ENCODE measurements at regions not wholly inside any gene's neighbourhood (a gene's known extent, or its start where the extent isn't known, plus 50 kb on each side); places are given as distances from the start of the nearest gene placed in this dataset.

DNA sequence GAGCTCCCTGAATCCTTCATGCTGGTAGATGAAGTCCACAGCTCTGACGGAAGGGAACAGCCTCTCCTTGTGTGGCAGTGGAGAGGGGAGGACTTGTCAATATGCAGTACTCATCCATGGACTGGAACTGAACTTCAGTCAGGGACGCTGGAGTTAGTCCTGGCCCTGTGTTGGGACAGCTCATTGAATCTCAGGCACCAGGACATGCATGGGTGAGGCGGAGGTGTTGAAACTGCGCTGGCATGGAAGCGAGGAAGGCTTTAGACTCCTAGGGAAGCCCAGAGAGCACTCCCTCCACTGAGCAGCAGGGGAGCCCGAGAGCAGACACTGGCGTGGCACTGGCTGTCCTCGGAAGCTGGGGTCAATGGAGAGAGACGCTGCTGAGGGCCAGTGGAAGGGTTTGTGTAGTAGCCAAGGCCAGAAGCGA is 161.3 kb upstream of the GGTLC1 start:
- DNase-seq (ENCODE audit: low read depth, low spot score): no peak
- H3K27ac ChIP-seq: peak overlapping the region; percentile 13

DNA sequence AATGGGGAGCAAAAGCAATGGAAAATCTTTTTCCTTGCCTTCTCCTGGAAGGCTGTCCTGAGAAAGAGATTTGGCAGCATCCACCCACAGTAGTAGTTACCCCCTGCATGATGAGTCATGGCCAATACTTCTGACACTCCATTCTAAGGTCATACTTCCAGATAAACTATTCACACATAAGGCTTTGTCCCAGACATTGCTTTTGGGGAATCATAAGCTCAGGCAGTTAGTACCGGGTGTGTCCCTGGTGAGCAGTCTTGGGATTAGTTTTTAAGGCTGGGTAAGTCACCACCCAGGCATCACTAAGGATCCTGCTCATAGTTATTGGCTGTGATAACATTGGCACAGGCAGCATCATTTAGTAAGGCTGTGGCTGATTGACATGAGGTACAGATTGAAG is 160.6 kb upstream of the GGTLC1 start:
- no peak for DNase-seq (ENCODE audit: low read depth, low spot score)
- H3K27ac ChIP-seq: peak overlapping the region; percentile 13

DNA sequence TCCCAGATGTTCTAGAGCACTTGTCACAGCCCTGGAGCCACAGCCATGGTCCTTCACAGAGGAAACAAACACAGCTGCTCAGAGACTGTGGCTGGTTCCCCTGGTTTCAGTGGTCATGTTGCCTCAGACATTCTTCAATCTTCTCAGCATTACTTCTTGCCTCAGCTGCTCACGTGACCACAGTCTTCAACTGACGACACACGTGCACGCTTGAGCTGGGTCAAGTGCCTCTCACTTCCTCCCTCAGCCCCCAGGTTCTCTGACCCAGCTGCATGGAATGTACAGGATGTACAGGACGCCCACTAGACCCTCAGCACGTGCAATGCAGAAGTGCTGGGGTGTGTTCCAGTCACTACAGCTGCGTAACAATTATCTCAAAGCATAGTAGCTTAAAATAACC is 159.8 kb upstream of the GGTLC1 start:
- peak overlapping the region; percentile 13 for H3K27ac ChIP-seq
- no peak for DNase-seq (ENCODE audit: low read depth, low spot score)

DNA sequence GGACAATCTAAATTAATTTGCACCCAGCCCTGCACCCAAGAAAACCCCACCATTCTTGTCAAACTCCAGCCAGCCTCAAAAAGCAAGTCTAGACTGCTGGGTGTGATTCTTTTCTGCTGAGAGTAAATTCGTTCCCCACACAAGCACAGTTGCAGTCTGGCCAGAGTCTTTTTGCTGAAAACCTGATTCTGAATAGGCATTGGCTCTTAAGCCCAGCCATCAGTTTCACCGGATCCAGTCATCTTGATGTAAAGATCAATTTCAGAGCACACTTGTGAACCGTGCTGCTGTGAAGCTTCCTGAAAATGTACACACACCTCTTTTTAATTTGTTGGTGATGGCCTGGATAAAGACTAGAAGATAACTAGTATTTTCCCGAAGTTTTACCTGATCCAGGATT is 159.4 kb upstream of the GGTLC1 start:
- no peak for DNase-seq (ENCODE audit: low read depth, low spot score)
- H3K27ac ChIP-seq: no peak overlapping the region

DNA sequence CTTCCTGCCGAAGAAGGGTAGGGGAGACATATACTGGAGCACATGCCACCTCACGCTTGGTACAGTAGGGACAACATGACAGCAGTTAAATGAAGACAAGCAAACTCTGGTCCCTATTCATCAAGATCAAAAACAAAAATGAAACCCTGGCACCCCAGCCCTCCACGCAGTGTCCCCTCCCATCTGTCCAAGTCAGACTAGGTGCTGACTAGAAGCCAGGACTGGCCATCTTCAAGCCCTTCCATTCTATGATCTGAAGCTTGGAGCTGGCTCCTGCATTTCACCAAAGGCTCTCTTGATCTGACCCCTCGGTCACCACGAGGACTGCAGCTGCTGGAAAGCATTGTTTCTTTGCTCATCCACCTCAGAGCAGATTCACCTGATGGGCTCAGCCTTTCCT is 158.9 kb upstream of the GGTLC1 start:
- H3K27ac ChIP-seq: no peak overlapping the region
- no peak for DNase-seq (ENCODE audit: low read depth, low spot score)

DNA sequence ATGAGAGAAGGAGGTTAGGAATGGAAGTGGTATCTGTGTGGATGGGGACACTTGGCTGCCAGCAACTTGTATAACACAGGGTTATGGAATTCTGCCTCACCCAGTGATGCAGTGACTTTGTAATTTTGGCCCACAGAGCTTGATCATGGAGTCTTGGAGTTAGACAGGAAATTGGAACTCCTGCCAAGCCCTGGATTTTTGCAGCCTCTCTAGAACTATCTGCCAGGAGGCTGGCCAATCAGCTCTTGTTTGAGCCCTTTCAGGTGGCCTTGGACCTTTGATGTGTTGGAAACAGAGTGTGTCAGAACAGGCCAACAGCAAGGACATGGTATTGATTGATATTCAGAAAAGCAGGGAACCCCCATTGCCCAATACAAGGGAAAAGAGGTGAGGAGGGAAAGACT is 157.7 kb upstream of the GGTLC1 start:
- H3K27ac ChIP-seq: peak overlapping the region; percentile 65
- DNase-seq (ENCODE audit: low read depth, low spot score): no peak

DNA sequence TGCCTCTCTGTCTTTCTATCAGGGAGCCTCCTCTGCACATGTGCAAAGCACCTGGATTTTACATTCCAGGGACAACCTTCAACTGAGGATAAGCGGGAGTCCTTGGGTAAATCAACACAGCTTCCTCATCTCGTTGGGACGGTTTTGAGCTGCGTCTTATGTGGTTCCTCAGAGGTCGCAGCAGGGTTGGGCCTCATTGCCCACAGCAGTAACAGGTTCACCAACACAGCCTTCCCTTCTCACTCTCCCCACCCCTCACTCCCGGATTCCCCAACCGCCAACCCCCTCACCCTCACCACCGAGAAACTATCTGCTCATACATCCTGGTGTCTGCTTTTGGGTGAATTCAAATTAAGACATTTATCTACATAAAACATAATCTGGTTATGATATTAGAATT is 155.8 kb upstream of the GGTLC1 start:
- no peak overlapping the region for H3K27ac ChIP-seq
- no peak for DNase-seq (ENCODE audit: low read depth, low spot score)

DNA sequence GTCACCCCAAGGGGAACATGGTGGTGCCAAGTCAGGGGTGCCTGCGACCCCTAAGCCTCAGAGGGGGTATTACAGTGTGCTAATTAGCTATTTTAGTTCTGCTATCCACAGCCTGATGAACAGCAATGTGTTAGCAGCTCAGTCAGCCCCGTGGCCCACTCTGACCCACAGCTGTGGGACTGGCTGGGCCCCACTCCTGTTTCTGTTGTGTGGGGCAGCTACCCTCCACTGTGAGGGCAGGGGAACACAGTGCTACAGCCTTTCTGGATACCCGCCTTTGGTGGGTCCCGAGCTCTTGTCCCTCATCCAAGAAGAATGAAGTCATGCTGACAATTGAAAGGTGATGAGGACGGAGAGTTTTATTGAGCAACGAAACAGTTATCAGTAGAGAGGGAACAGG is 152.5 kb upstream of the GGTLC1 start:
- no peak overlapping the region for H3K27ac ChIP-seq
- DNase-seq (ENCODE audit: low read depth, low spot score): no peak

DNA sequence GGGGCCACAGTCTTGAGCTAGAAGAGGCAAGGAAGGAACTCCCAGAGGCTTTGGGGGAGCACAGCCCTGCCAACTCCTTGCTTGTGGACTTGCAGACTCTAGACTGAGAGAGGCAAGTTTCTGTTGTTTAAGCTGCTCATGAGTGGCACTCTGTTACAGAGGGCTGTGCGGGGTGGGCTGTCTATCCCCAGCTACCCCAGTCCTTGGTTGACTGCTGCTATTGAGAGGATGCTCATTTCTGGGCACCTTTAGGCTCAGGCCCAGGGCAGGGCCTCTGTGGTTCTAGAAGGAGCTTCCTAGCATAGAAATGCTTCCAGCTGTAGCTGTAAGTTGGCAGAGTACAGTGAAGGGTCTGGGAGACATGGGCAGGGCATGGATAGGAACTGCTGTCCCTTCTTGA is 151.3 kb upstream of the GGTLC1 start:
- no peak for DNase-seq (ENCODE audit: low read depth, low spot score)
- no peak overlapping the region for H3K27ac ChIP-seq

DNA sequence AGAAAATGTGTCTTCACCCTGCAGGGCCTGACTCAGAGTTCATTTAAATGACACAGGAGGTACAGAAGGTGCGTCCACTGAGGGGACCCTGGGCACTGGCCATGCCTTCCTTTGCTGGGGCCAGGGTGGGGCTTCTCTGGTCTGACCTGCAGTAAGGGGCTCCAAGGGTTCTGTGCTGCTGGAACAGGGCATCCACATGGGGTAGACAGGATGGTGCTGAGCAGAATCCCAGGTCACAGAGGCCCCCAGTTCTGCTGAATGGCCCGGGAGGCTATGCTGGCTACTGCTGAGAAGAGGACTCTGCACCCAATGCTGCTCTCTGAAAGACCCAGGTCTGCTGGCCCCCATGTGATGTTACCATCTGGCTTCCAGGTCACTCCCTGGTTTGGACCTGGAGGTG is 150.4 kb upstream of the GGTLC1 start:
- no peak overlapping the region for H3K27ac ChIP-seq
- no peak for DNase-seq (ENCODE audit: low read depth, low spot score)

DNA sequence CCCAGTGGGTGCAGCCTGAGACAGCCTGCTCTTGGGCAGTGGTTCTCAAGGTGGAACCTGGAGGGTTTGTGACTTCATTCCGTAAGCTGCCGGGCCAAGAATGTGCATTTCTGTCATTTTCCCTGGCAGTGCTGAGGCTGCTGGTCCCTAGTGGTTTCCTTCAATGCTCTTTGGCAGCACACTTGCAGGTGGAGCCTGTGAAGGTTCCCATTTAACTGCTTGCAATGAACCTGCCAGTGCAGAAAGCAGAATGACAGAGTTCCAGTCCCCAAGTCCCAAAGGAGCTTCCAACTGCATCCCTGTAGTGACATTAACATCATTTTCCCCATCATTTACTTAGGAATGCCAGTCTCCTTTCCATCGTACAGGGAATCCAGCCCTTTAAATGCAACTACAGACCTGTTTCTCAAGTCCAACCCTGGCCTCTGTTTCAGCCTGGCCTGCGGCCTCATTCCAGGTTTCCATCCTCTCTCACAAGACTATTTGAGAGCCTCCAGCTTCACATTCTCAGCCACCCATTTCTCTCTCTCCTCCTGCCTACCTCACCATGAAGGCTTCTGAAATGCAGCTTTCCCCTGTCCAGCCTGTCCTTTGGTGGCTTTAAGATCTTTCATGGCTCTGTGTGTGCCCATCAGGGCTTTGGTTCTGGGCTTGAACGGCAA is 149.7 kb upstream of the GGTLC1 start:
- DNase-seq (ENCODE audit: low read depth, low spot score): no peak
- H3K27ac ChIP-seq: no peak overlapping the region

DNA sequence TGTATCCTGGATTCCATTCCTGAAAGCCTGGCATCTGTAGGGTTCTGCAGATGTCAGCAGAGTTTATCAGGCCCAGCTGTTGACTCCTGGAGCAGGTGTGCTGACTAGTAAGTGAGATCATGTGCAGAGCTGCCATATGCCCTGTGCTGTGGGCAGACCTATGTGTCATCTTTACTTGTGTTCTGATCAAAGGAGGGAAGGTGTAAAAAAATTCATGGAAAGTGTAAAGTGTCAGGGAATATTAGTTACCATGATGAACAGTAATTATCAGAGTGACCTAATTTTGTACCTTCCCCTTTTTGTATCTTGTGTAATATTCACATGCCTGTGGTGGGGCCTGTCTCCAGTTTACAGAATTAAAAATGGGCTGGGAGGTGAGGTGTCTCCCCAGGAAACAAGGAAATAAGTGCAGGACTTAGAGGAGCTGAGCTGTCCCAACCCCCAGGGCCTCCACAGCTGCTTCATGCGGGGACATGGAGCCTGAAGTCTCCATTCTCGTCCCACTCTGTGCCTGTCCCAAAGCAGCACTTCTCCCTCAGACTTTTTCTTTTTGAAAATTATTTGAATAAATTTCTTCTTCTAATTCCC is 148.2 kb upstream of the GGTLC1 start:
- peak overlapping the region; percentile 56 for H3K27ac ChIP-seq
- DNase-seq (ENCODE audit: low read depth, low spot score): no peak

DNA sequence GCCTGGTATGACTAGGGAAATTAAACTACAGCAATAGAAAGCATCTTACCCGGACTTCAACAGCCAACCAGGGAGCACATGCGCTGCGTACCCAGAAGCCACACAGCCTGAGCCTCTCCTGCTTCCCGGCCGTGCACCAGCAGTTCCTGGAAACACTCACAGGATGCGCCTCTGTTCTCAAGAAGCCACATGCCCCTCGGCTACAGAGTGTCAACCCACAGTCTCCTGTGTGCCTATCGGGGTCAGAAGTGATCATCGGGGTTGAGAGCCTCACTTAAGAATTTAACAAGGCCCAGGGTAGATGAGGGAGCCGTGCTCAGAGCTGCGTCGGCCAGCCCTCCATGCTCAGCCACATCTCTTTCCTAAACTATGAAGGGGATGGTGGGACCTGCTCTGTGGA is 147.2 kb upstream of the GGTLC1 start:
- peak overlapping the region; percentile 56 for H3K27ac ChIP-seq

DNA sequence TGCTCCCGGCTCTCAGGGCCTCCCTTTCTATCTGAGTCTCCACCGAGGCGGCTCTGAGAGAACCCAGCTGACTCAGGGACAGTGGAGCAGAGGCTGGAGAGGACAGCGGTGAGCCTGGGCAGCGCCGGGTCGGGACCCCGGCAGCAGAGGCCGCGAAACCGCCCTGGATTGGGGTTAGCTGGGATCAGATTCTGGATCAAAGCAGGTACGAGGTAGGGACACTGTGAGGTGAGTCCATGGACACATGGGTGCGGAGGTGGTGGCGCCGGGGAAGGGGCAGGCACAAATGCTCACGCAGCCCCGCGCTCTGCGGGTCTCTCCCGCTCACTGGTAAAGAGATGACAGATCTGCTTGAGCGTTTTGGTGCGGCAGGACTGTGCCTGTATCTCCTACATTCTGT is 146.4 kb upstream of the GGTLC1 start:
- H3K27ac ChIP-seq: peak overlapping the region; percentile 98
- DNase-seq (ENCODE audit: low read depth, low spot score): no peak

More for the DNA sequence above, 147.2 kb upstream of the GGTLC1 start:
- DNase-seq (ENCODE audit: low read depth, low spot score): no peak

DNA sequence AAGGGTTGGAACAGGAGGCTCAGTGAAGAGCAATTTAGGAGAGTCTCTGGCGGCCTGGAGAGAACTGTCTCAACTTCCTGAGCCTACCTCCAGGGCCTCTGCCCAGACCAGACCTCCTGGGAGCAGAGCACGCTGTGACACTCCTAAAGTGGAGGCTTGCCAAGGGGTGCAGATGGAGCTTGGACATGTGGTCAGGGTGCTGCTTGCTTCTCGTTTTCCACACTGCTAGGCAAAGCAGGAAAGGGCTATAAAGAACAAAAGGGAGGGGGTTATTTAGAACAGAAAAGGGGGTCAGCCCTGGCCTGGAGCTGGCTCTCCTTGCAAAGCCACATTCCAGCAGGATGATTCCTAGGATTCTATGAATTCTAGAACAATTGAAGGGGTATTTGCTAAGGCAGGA is 145.7 kb upstream of the GGTLC1 start:
- no peak for DNase-seq (ENCODE audit: low read depth, low spot score)
- H3K27ac ChIP-seq: peak overlapping the region; percentile 98

DNA sequence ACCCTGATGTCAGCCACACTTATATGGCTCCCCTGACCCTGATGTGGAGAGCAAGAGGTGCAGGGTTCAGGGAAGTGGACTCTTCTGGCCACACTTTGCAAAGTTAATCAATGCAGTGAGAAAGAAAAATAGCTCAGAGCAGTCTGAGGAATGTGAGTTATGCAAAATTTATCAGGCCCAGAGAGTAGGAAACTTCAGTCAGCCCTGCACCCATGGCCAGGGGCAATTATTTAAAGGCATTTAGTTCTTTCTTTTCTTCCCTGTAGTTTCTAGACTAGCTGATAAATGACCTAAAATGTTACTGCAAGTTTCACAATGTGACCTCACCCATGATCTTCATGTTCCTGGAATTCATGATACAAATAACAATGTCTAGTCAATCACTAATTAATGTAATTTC is 143.7 kb upstream of the GGTLC1 start:
- H3K27ac ChIP-seq: peak overlapping the region; percentile 98
- no peak for DNase-seq (ENCODE audit: low read depth, low spot score)

DNA sequence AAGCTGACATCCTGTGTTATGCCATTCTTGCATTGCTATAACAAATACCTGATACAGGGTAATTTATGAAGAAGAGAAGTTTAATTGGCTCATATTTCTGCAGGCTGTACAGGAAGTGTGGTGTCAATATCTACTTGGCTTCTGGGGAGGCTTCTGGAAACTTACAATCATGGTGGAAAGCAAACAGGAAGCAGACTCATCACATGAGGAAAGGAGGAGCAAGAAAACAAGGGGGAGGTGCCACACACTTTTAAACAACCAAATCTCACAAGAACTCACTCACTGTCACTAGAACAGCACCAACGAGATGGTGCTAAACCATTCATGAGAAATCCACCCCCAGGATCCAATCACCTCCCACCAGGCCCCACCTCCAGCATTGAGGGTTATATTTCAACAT is 143.1 kb upstream of the GGTLC1 start:
- H3K27ac ChIP-seq: peak overlapping the region; percentile 98
- DNase-seq (ENCODE audit: low read depth, low spot score): no peak

DNA sequence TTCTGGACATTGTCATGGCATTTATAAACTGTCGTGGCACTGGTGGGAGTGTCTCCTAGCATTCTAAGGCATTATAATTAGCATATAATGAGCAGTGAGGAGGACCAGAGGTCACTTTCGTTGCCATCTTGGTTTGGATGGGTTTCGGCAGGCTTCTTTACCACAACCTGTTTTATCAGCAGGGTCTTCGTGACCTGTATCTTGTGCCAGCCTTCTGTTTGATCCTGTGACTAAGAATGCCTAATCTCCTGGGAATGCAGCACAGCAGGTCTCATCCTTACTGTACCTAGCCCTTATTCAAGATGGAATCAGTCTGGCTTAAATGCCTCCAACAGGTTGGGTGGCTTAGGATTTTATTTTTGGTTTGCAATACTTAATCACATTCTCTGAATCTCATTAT is 142.7 kb upstream of the GGTLC1 start:
- DNase-seq (ENCODE audit: low read depth, low spot score): peak; percentile 72
- H3K27ac ChIP-seq: peak overlapping the region; percentile 98

DNA sequence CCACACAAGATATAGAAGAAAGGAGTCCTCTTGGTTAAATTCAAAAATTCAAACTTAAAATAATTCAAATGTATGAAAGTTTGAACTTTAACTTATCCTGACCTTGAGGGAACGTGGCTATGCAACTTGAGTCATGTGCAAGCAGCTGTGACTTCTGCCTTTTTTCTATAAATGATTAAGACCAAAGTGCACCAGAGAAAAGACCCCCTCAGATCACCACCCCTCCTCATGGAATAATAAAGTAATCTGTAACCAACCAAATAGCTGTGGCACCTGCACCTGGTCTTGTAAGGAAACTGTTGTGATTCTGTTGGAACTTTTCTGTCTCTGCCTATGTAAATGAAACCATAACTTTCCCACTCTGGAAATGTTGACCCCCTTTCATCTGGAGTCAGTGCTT is 141.1 kb upstream of the GGTLC1 start:
- no peak for DNase-seq (ENCODE audit: low read depth, low spot score)
- no peak overlapping the region for H3K27ac ChIP-seq

DNA sequence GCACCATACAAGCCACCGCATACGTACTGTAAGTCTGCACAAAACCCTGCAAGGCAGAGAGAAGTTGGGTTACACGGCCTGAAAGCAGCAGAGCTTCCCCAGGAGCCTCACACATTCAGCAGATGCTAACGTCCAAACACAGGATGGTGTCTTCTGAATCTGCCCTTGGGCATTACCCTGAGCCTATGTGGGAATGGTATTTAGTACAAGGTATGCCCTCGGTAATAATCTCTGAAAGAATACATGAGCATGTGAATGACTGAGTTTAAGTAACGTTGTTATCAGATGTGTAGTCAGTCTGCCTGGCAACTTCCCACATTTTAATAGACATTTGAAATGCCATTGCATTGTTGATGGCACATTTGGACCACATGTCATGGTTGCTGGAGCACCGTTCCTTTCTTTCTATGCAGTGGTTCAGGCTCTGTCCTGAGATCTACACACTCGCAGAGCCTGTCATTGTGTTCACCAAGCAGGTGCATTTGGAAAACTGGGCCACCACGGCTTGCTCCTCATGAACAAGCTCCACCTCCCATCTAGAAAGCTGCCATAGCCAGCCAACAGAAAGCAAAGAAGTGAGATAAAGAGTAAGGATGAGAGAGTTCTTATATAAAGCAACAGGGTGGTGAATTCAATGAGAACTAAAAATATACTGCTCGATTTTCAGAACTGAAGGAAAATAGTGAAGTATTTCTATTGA is 136.5 kb upstream of the GGTLC1 start:
- no peak overlapping the region for H3K27ac ChIP-seq
- no peak for DNase-seq (ENCODE audit: low read depth, low spot score)

DNA sequence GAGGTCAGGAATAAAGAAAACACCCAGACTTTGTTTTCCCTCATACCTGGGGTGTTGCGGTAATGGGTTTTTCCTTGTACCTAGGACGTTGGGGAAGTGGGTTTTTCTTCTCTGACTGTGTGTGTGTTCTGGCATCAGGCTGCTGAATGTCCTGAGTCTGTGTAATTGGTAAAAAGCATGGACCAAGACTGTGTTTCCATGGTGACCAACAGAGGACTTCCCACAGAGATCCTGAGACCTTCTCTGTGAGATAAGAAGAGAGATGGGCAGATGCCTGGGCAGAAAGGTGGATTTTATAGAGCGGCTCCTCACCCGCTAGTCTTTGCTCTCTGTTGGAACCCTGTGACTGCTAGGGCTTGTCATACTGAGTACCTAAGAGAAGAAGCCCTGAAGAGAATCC is 135.4 kb upstream of the GGTLC1 start:
- no peak overlapping the region for H3K27ac ChIP-seq
- DNase-seq (ENCODE audit: low read depth, low spot score): no peak

Measured in epithelial cell of prostate (primary cell).